ENCODE measurements at regions not wholly inside any gene's neighbourhood (a gene's known extent, or its start where the extent isn't known, plus 50 kb on each side); places are given as distances from the start of the nearest gene placed in this dataset.
"Not testable (repeated sequence)": the region's sequence is repeated elsewhere in the genome, so short reads cannot be mapped to it uniquely, and the experiment has no call there.

DNA sequence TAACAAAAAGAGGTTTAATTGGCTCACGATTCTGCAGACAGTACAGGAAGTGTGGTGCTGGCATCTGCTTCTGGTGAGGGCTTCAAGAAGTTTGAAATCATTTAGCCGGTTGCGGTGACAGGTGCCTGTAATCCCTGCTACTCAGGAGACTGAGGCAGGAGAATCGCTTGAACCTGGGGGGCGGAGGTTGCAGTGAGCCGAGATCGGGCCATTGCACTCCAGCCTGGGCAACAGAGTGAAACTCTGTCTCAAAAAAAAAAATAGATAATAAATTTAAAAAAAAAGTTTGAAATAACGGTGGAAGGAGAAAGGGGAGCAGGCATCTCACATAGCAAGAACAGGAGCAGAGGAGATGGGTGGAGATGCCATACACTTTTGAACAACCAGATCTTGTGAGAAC, 71.9 kb upstream of the TPTE start:
- H3K79me1 ChIP-seq (ENCODE audit: low read depth in 1 of 2, low read length in 2 of 2); H3K4ac ChIP-seq (ENCODE audit: low read depth, low read length); H2BK120ac ChIP-seq (ENCODE audit: low read depth, low read length); H4K91ac ChIP-seq (ENCODE audit: insufficient read depth, low read depth, low read length); H3K18ac ChIP-seq (ENCODE audit: low read depth, low read length); H2BK20ac ChIP-seq (ENCODE audit: low read depth, low read length); H3K27ac ChIP-seq (ENCODE audit: insufficient read depth, low read length); H3K9ac ChIP-seq (ENCODE audit: low read depth, low read length); H2AK5ac ChIP-seq (ENCODE audit: low read depth, low read length); H2AK9ac ChIP-seq (replicated peaks; ENCODE audit: low read depth, low read length, poor library complexity); DNase-seq; H4K8ac ChIP-seq (ENCODE audit: low read depth in 2 of 2, low read length in 2 of 2); H3K23ac ChIP-seq (ENCODE audit: low read depth, low read length); H3K56ac ChIP-seq (ENCODE audit: extremely low read depth, insufficient read depth, low read length); in situ Hi-C loops (cut with MboI; ENCODE audit: low sequenced_read_pairs); H3K4me1 ChIP-seq (ENCODE audit: control insufficient read depth, insufficient read depth, low read length); POLR2A ChIA-PET (ENCODE audit: unreplicated experiment); ATAC-seq (ENCODE audit: low read depth); H3K27me3 ChIP-seq (ENCODE audit: control insufficient read depth, insufficient read depth, low read length); H3K36me3 ChIP-seq (ENCODE audit: control insufficient read depth, insufficient read depth, low read length); H3K4me2 ChIP-seq (ENCODE audit: low read depth, low read length); CTCF ChIA-PET; intact Hi-C loops (cut with micrococcal nuclease); BruUV-seq (replicated peaks); H3K9me1 ChIP-seq (ENCODE audit: insufficient read depth, low read length); H2BK5ac ChIP-seq (ENCODE audit: low read depth, low read length, poor library complexity, severe bottlenecking); H4K5ac ChIP-seq (ENCODE audit: low read depth, low read length); H3K4me3 ChIP-seq (ENCODE audit: insufficient read depth, low read depth, low read length); H4K20me1 ChIP-seq (ENCODE audit: insufficient read depth, low read length); dilution Hi-C loops (cut with HindIII; ENCODE audit: low sequenced_read_pairs, unreplicated experiment); H2AFZ ChIP-seq (replicated peaks; ENCODE audit: low read length, poor library complexity); H2BK15ac ChIP-seq (ENCODE audit: low read depth, low read length); H3K14ac ChIP-seq (replicated peaks; ENCODE audit: low read depth, low read length): not testable (repeated sequence)
- 88% methylated on average over 3 of the region's 8 CpGs; no CpG with 5 or more reads in 1 of the 2 experiments for WGBS, 2 experiments (ENCODE audit: extremely low coverage in 2 of 2, insufficient read length in 1 of 2)
- peaks cover 14% of the 10 kb centered on the region for H3K9me3 ChIP-seq (ENCODE audit: control insufficient read depth, insufficient read depth, low read length)

DNA sequence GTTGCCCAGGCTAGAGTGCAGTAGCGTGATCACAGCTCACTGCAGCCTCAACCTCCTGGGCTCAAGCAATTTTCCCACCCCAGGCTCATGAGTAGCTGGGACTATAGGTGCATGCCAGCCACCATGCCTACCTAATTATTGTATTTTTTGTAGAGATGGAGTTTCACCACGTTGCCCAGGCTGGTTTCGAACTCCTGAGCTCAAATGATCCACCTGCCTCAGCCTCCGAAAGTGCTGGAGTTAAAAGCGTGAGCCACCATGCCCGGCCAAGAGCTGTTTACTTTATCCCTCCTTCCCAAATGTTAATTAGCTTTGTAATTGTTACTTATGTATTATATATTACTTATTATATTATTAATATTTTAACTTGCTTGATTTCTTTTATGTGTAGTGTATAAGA, 70.1 kb upstream of the TPTE start:
- POLR2A ChIA-PET (ENCODE audit: unreplicated experiment); H3K27ac ChIP-seq (ENCODE audit: insufficient read depth, low read length); H3K9me1 ChIP-seq (ENCODE audit: insufficient read depth, low read length); H3K14ac ChIP-seq (replicated peaks; ENCODE audit: low read depth, low read length); H2AFZ ChIP-seq (replicated peaks; ENCODE audit: low read length, poor library complexity); DNase-seq; ATAC-seq (ENCODE audit: low read depth); H3K18ac ChIP-seq (ENCODE audit: low read depth, low read length); in situ Hi-C loops (cut with MboI; ENCODE audit: low sequenced_read_pairs); BruUV-seq (replicated peaks); H2BK120ac ChIP-seq (ENCODE audit: low read depth, low read length); H3K4me1 ChIP-seq (ENCODE audit: control insufficient read depth, insufficient read depth, low read length); H4K8ac ChIP-seq (ENCODE audit: low read depth in 2 of 2, low read length in 2 of 2); H4K5ac ChIP-seq (ENCODE audit: low read depth, low read length); H2AK9ac ChIP-seq (replicated peaks; ENCODE audit: low read depth, low read length, poor library complexity); H3K4ac ChIP-seq (ENCODE audit: low read depth, low read length); H4K20me1 ChIP-seq (ENCODE audit: insufficient read depth, low read length); H4K91ac ChIP-seq (ENCODE audit: insufficient read depth, low read depth, low read length); H3K4me2 ChIP-seq (ENCODE audit: low read depth, low read length); H3K9ac ChIP-seq (ENCODE audit: low read depth, low read length); intact Hi-C loops (cut with micrococcal nuclease); H3K79me1 ChIP-seq (ENCODE audit: low read depth in 1 of 2, low read length in 2 of 2); H3K4me3 ChIP-seq (ENCODE audit: insufficient read depth, low read depth, low read length); H3K27me3 ChIP-seq (ENCODE audit: control insufficient read depth, insufficient read depth, low read length); H2BK15ac ChIP-seq (ENCODE audit: low read depth, low read length); H3K36me3 ChIP-seq (ENCODE audit: control insufficient read depth, insufficient read depth, low read length); H3K56ac ChIP-seq (ENCODE audit: extremely low read depth, insufficient read depth, low read length); H2BK5ac ChIP-seq (ENCODE audit: low read depth, low read length, poor library complexity, severe bottlenecking); dilution Hi-C loops (cut with HindIII; ENCODE audit: low sequenced_read_pairs, unreplicated experiment); H2BK20ac ChIP-seq (ENCODE audit: low read depth, low read length); H3K23ac ChIP-seq (ENCODE audit: low read depth, low read length); H2AK5ac ChIP-seq (ENCODE audit: low read depth, low read length): not testable (repeated sequence)
- peaks cover 16% of the 10 kb centered on the region for H3K9me3 ChIP-seq (ENCODE audit: control insufficient read depth, insufficient read depth, low read length)
- no CpG with 5 or more reads among the region's 6 CpGs for WGBS, 2 experiments (ENCODE audit: extremely low coverage in 2 of 2, insufficient read length in 1 of 2)
- CTCF ChIA-PET, result interaction anchor here (1.5 kb wide), 1 partner anchor 21 kb away, joined by 3 read pairs; no protein-coding TSS in a partner anchor

Measured in IMR-90 (cell line).